GM21529 (cell line): ENCODE measurements at regions not wholly inside any gene's neighbourhood (a gene's known extent, or its start where the extent isn't known, plus 50 kb on each side); places are given as distances from the start of the nearest gene placed in this dataset.

ENCODE experiments used
- ATAC-seq: cut with Tn5 transposase; IDR thresholded peaks from one replicate; pipeline ENCODE4 v1.9.1; 2021; ENCODE audit not compliant: unreplicated experiment

- no peak for ATAC-seq
Observed at GRCh38 chr4:110770353-110770752, 147.5 kb upstream of the PITX2 start.

GRCh38 chr4:110778521-110778920, 155.6 kb upstream of the PITX2 start:
- ATAC-seq = no peak

- ATAC-seq = no peak
Observed at GRCh38 chr4:110780538-110780937, 157.7 kb upstream of the PITX2 start.

GRCh38 chr4:110781944-110782343, 159.1 kb upstream of the PITX2 start:
- no peak for ATAC-seq

GRCh38 chr4:110787109-110787508, 164.2 kb upstream of the PITX2 start:
- ATAC-seq = no peak

GRCh38 chr4:110787707-110788106, 164.8 kb upstream of the PITX2 start:
- ATAC-seq = no peak

GRCh38 chr4:110788302-110788701, 165.4 kb upstream of the PITX2 start:
- ATAC-seq = no peak

- ATAC-seq = no peak
Observed at GRCh38 chr4:110792036-110792435, 169.2 kb upstream of the PITX2 start.

GRCh38 chr4:110793381-110793801, 170.5 kb upstream of the PITX2 start:
- no peak for ATAC-seq

GRCh38 chr4:110793890-110794554, 171.1 kb upstream of the PITX2 start:
- no peak for ATAC-seq

GRCh38 chr4:110795971-110796370, 173.1 kb upstream of the PITX2 start:
- no peak for ATAC-seq

GRCh38 chr4:110797486-110797885, 174.6 kb upstream of the PITX2 start:
- ATAC-seq = no peak

- ATAC-seq = no peak
Observed at GRCh38 chr4:110798687-110799086, 175.8 kb upstream of the PITX2 start.

- ATAC-seq = no peak
Observed at GRCh38 chr4:110799211-110799610, 176.3 kb upstream of the PITX2 start.

GRCh38 chr4:110801591-110801990, 178.7 kb upstream of the PITX2 start:
- no peak for ATAC-seq

- peak; percentile 81 for ATAC-seq
Observed at GRCh38 chr4:110808351-110808878, 185.5 kb upstream of the PITX2 start.

GRCh38 chr4:110815950-110816349, 193.1 kb upstream of the PITX2 start:
- ATAC-seq = no peak

- ATAC-seq = no peak
Observed at GRCh38 chr4:110816367-110816766, 193.5 kb upstream of the PITX2 start.

GRCh38 chr4:110821186-110821585, 198.3 kb upstream of the PITX2 start:
- no peak for ATAC-seq

- ATAC-seq = no peak
Observed at GRCh38 chr4:110823251-110823650, 200.4 kb upstream of the PITX2 start.

GRCh38 chr4:110824344-110824743, 201.5 kb upstream of the PITX2 start:
- no peak for ATAC-seq

- no peak for ATAC-seq
Observed at GRCh38 chr4:110826656-110827055, 203.8 kb upstream of the PITX2 start.

GRCh38 chr4:110830461-110830860, 207.6 kb upstream of the PITX2 start:
- ATAC-seq = no peak
